Anterior cingulate cortex (tissue), 58 donors: ENCODE measurements at regions not wholly inside any gene's neighbourhood (a gene's known extent, or its start where the extent isn't known, plus 50 kb on each side); places are given as distances from the start of the nearest gene placed in this dataset.
"Not testable (repeated sequence)": the region's sequence is repeated elsewhere in the genome, so short reads cannot be mapped to it uniquely, and the experiment has no call there.

Source experiments
- DNase-seq, 58 donors: peaks; one replicate each; lab custom pipeline; 2025; lab: John Stamatoyannopoulos, UW

- no peak for DNase-seq
Measured at GRCh38 chr2:4024605-4025004, 321.2 kb downstream of the DCDC2C start.

GRCh38 chr2:4029081-4029480 lies 325.7 kb downstream of the DCDC2C start:
- DNase-seq, result no peak

- no peak for DNase-seq
Measured at GRCh38 chr2:4039896-4040295, 336.5 kb downstream of the DCDC2C start.

- no peak for DNase-seq
Measured at GRCh38 chr2:4047961-4048891, 344.9 kb downstream of the DCDC2C start.

GRCh38 chr2:4049463-4049862 lies 346.1 kb downstream of the DCDC2C start:
- no peak for DNase-seq

GRCh38 chr2:4053769-4054493 lies 350.6 kb downstream of the DCDC2C start:
- no peak for DNase-seq

GRCh38 chr2:4066217-4066616 lies 362.8 kb downstream of the DCDC2C start:
- no peak for DNase-seq

- no peak for DNase-seq
Measured at GRCh38 chr2:4073026-4073569, 369.7 kb downstream of the DCDC2C start.

- no peak for DNase-seq
Measured at GRCh38 chr2:4077017-4077416, 373.6 kb downstream of the DCDC2C start.

- no peak for DNase-seq
Measured at GRCh38 chr2:4085186-4085585, 381.8 kb downstream of the DCDC2C start.

GRCh38 chr2:4090668-4091630 lies 387.6 kb downstream of the DCDC2C start:
- DNase-seq, result no peak

- DNase-seq, result no peak
Measured at GRCh38 chr2:4091869-4092268, 388.5 kb downstream of the DCDC2C start.

- no peak for DNase-seq
Measured at GRCh38 chr2:4094743-4095142, 391.4 kb downstream of the DCDC2C start.

- no peak for DNase-seq
Measured at GRCh38 chr2:4096978-4097766, 393.8 kb downstream of the DCDC2C start.

- no peak for DNase-seq
Measured at GRCh38 chr2:4098137-4098536, 394.8 kb downstream of the DCDC2C start.

- DNase-seq, result no peak
Measured at GRCh38 chr2:4101936-4102335, 398.6 kb downstream of the DCDC2C start.

GRCh38 chr2:4107179-4107578 lies 403.8 kb downstream of the DCDC2C start:
- DNase-seq, result no peak

- DNase-seq, result no peak
Measured at GRCh38 chr2:4110273-4110672, 406.9 kb downstream of the DCDC2C start.

- DNase-seq, result not testable (repeated sequence)
Measured at GRCh38 chr2:4115435-4115834, 412.1 kb downstream of the DCDC2C start.
